Endothelial cell (in vitro differentiated cells): ENCODE measurements at regions not wholly inside any gene's neighbourhood (a gene's known extent, or its start where the extent isn't known, plus 50 kb on each side); places are given as distances from the start of the nearest gene placed in this dataset.

Experiments
- DNase-seq: peaks from one replicate; pipeline ENCODE4 v3.0.0; 2021; ENCODE audit warnings: low spot score
- H3K27ac Mint-ChIP-seq: one replicate; pipeline ENCODE4 v1.8.0; 2021; ENCODE audit warnings: mixed read lengths, inconsistent platforms; ENCODE audit not compliant: unreplicated experiment
- H3K27me3 Mint-ChIP-seq: one replicate; pipeline ENCODE4 v1.8.0; 2021; ENCODE audit warnings: mild to moderate bottlenecking, moderate library complexity, mixed read lengths, inconsistent platforms; ENCODE audit not compliant: unreplicated experiment
- H3K36me3 Mint-ChIP-seq: one replicate; pipeline ENCODE4 v1.8.0; 2021; ENCODE audit warnings: mild to moderate bottlenecking, low read depth, mixed read lengths, inconsistent platforms; ENCODE audit not compliant: unreplicated experiment
- H3K4me1 Mint-ChIP-seq: one replicate; pipeline ENCODE4 v1.8.0; 2021; ENCODE audit warnings: mild to moderate bottlenecking, mixed read lengths, inconsistent platforms; ENCODE audit not compliant: unreplicated experiment
- H3K4me3 Mint-ChIP-seq: one replicate; pipeline ENCODE4 v1.8.0; 2021; ENCODE audit warnings: mild to moderate bottlenecking, mixed read lengths, inconsistent platforms; ENCODE audit not compliant: unreplicated experiment
- H3K9me3 Mint-ChIP-seq: one replicate; pipeline ENCODE4 v1.8.0; 2021; ENCODE audit warnings: mixed read lengths, inconsistent platforms; ENCODE audit not compliant: unreplicated experiment
- CTCF ChIP-seq: fragments of 200-600 bp; sonication (generic); IDR thresholded peaks from one replicate; pipeline ENCODE4 v1.5.0; 2021; ENCODE audit warnings: antibody characterized with exemption; ENCODE audit not compliant: unreplicated experiment

DNA sequence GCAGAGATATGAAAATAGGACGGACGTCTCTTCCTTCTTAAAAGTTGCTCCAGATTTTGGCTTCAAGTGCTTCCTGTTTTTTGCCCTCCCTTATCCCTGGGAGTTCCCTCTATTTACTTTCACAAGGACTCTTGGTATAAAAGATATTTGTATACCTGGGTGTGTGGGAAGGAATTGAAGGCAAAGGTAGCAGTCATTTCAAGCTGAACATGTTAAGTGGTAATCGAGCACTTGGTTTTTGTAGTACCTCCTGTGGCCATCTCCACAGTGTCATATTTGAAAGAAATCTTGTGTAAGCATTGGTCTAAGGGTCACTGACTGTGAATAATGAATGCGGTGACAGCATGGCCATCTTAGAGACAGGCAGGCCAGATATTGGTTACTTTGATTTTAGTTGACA, 593.6 kb downstream of the MTRR start:
- no peak for DNase-seq
- Mint-ChIP-seq H3K27me3 (no peaks in the 10 kb centered on the region), H3K36me3 (no peaks in the 10 kb centered on the region), H3K4me3 (no peak overlapping the region), H3K27ac (no peak overlapping the region), H3K9me3 (no peaks in the 10 kb centered on the region), H3K4me1 (no peaks in the 10 kb centered on the region)
- no peak for TF ChIP-seq CTCF

DNA sequence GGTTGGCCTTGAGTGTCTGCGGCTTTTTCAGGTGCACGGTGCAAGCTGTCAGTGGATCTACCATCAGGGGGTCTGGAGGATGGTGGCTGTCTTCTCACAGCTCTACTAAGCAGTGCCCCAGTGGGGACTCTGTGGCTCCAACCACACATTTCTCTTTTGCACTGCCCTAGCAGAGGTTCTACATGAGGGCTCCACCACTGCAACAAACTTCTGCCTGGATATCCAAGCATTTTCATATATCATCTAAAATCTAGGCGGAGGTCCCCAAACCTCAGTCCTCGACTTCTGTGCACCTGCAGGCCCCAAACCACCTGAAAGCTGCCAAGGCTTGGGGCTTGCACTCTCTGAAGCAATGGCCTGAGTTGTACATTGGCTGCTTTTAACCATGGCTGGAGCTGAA, 601.5 kb downstream of the MTRR start:
- Mint-ChIP-seq H3K36me3 (peaks cover 5% of the 10 kb centered on the region), H3K27me3 (peaks cover 1% of the 10 kb centered on the region), H3K4me3 (no peak overlapping the region), H3K27ac (no peak overlapping the region), H3K9me3 (peaks cover 21% of the 10 kb centered on the region), H3K4me1 (no peaks in the 10 kb centered on the region)
- no peak for DNase-seq
- no peak for TF ChIP-seq CTCF

DNA sequence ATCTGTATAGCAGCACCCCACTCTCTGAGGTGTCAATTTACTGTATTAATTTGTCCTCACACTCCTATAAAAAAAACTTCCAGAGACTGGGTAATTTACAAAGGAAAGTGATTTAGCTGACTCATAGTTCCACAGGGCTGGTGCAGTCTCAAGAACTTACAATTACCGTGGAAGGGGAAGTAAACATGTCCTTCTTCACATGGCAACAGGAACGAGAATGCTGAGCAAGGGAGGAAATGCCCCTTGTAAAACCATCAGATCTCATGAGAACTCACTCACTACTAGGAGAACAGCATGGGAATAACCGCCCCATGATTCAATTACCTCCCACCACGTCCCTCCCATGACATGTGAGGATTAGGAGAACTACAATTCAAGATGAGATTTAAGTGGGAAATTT, 602.6 kb downstream of the MTRR start:
- Mint-ChIP-seq H3K36me3 (peaks cover 5% of the 10 kb centered on the region), H3K27me3 (peaks cover 1% of the 10 kb centered on the region), H3K27ac (no peak overlapping the region), H3K4me1 (no peaks in the 10 kb centered on the region), H3K4me3 (no peak overlapping the region), H3K9me3 (peaks cover 21% of the 10 kb centered on the region)
- no peak for TF ChIP-seq CTCF
- DNase-seq = no peak

DNA sequence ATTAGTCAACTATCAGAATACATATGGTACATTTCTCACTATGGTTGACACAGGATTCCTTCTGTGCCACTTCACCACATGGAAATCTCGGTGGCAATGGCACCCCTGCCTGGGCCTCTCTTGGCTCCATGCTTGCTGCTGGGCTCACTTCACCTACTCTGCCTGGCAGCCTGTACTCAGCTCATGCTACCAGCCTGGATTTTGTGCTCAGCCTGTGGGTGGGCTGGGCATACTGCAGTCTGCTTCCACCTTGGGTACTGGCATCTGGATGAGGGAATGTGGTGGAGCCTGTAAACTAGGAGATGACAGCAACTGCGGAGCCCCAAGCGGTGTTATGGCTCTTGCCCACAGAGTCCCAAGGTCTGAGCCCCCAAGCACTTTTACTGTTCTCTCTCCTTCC, 604.1 kb downstream of the MTRR start:
- no peak for DNase-seq
- peaks cover 21% of the 10 kb centered on the region for H3K9me3 Mint-ChIP-seq
- H3K27ac Mint-ChIP-seq = no peak overlapping the region
- peaks cover 5% of the 10 kb centered on the region for H3K36me3 Mint-ChIP-seq
- no peak overlapping the region for H3K4me3 Mint-ChIP-seq
- TF ChIP-seq CTCF = no peak
- H3K4me1 Mint-ChIP-seq = no peaks in the 10 kb centered on the region
- H3K27me3 Mint-ChIP-seq = peaks cover 1% of the 10 kb centered on the region

DNA sequence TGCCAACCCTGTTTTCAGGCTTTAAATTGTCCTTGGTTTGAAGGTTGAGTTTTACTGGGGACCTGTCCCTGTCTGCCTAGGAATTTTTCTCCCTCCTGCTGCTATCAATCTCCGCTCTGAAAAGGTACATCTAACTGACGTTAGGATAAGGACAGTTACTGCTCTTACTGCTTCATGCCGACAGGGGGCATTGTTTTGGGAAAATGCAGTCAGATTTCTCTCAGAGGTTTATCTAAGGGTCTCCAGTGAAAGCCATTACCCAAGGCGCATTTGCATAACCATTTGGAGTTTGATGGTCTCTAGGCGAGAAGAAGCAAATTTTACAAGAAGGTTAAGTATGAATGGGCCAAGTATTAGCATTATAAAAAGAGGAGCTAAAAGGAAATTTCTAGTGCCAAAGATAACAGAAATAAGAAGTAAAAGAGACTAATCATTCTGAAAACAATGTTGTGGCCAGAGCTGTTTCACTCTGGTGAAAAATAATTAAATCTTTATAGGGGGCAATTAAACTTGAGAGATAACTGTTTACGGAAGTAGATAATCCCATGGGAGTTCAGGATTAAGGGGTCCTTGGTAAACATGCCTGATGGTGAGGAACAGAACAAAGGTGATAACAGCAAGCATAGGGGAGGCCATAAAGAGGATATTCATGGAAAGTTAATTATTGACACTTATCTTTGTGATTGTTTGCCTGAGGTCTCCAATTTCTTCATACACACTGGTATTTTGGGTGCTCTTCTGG, 605.0 kb downstream of the MTRR start:
- no peak for DNase-seq
- H3K9me3 Mint-ChIP-seq = peaks cover 21% of the 10 kb centered on the region
- H3K27me3 Mint-ChIP-seq = peaks cover 1% of the 10 kb centered on the region
- peak; percentile 18 for TF ChIP-seq CTCF
- no peaks in the 10 kb centered on the region for H3K4me1 Mint-ChIP-seq
- H3K27ac Mint-ChIP-seq = no peak overlapping the region
- no peak overlapping the region for H3K4me3 Mint-ChIP-seq
- peaks cover 5% of the 10 kb centered on the region for H3K36me3 Mint-ChIP-seq
